H1 (cell line): ENCODE measurements at regions not wholly inside any gene's neighbourhood (a gene's known extent, or its start where the extent isn't known, plus 50 kb on each side); places are given as distances from the start of the nearest gene placed in this dataset.
A peak's percentile ranks its signal among the peaks of the same experiment; 100 is the strongest.

Experiments
- CTCF ChIA-PET: fragments of 300-600 bp; sonication (Branson Sonifier 250); formaldehyde crosslinking; loops from one replicate; lab custom pipeline; 2021; ENCODE audit not compliant: partially characterized antibody; lab: Charles Lee
- POLR2A ChIA-PET: fragments of 300-600 bp; sonication (Branson Sonifier 250); formaldehyde crosslinking; loops from one replicate; lab custom pipeline; 2021; ENCODE audit warnings: inconsistent platforms; ENCODE audit not compliant: partially characterized antibody; lab: Charles Lee
- DNase-seq, 2 experiments: peaks; one replicate each; pipeline versions ENCODE4 v3.0.0 to v3.0.0-alpha.2; 2010 to 2022; ENCODE audit warnings: low spot score in 2 of 2, low read depth in 1 of 2, mixed read lengths in 1 of 2
- FAIRE-seq: peaks from 2 replicates; lab custom pipeline; 2011; peaks lifted over from hg19 to GRCh38; lab: Jason Lieb, UNC
- H2AFZ ChIP-seq: 2 replicates; pipeline ENCODE4 v1.8.1; 2012; ENCODE audit warnings: low read length, inconsistent platforms
- H2AK5ac ChIP-seq: 2 replicates; pipeline ENCODE4 v1.6.1; 2013; ENCODE audit warnings: low read depth, low read length
- H2BK120ac ChIP-seq: replicated peaks from 2 replicates; pipeline ENCODE3; 2013; ENCODE audit warnings: low read depth, low read length, inconsistent platforms
- H2BK12ac ChIP-seq: 2 replicates; pipeline ENCODE4 v1.6.1; 2013; ENCODE audit warnings: low read depth, low read length
- H2BK15ac ChIP-seq: 2 replicates; pipeline ENCODE4 v1.6.1; 2013; ENCODE audit warnings: low read length
- H2BK20ac ChIP-seq: 2 replicates; pipeline ENCODE4 v1.6.1; 2013; ENCODE audit warnings: low read length
- H2BK5ac ChIP-seq: 2 replicates; pipeline ENCODE4 v1.6.1; 2013; ENCODE audit warnings: low read depth, low read length
- H3K14ac ChIP-seq: 2 replicates; pipeline ENCODE4 v1.6.1; 2013; ENCODE audit warnings: inconsistent platforms; ENCODE audit not compliant: insufficient read length
- H3K18ac ChIP-seq: 2 replicates; pipeline ENCODE4 v1.6.1; 2013; ENCODE audit warnings: low read length; ENCODE audit errors: extremely low read depth
- H3K23ac ChIP-seq: 2 replicates; pipeline ENCODE4 v1.6.1; 2013; ENCODE audit warnings: inconsistent platforms; ENCODE audit not compliant: insufficient read length
- H3K23me2 ChIP-seq: 2 replicates; pipeline ENCODE4 v1.6.1; 2013; ENCODE audit warnings: low read depth, low read length
- H3K27ac ChIP-seq: 2 replicates; pipeline ENCODE4 v1.6.1; 2011; ENCODE audit warnings: low read depth, low read length, inconsistent platforms
- H3K27me3 ChIP-seq, 4 experiments: replicated peaks in 1 of 4; 1 replicate in 1 of 4; 2 replicates in 3 of 4; pipeline versions ENCODE4 v1.6.1 to v1.8.1; 2011 to 2013; ENCODE audit warnings: low read length in 3 of 4, mild to moderate bottlenecking in 3 of 4, inconsistent platforms in 2 of 4, mixed read lengths in 2 of 4, moderate library complexity in 1 of 4; ENCODE audit not compliant: control insufficient read depth in 3 of 4, insufficient read depth in 3 of 4; ENCODE audit errors: extremely low read depth in 1 of 4
- H3K36me3 ChIP-seq, 4 experiments: 2 replicates each; pipeline versions ENCODE4 v1.6.1 to v1.8.1; 2011 to 2013; ENCODE audit warnings: mild to moderate bottlenecking in 4 of 4, low read length in 3 of 4, moderate library complexity in 2 of 4, control low read depth in 1 of 4, inconsistent platforms in 1 of 4; ENCODE audit not compliant: insufficient read depth in 4 of 4, control insufficient read depth in 2 of 4
- H3K4ac ChIP-seq: replicated peaks from 2 replicates; pipeline ENCODE3; 2013; ENCODE audit warnings: low read length, low read depth, mixed read lengths, inconsistent platforms; ENCODE audit not compliant: insufficient read length
- H3K4me1 ChIP-seq, 4 experiments: replicated peaks in 1 of 4; 1 replicate in 1 of 4; 2 replicates in 3 of 4; pipeline versions ENCODE4 v1.6.1 to v1.8.1; 2011 to 2013; ENCODE audit warnings: low read length in 3 of 4, inconsistent platforms in 2 of 4, mixed read lengths in 1 of 4; ENCODE audit not compliant: insufficient read depth in 4 of 4, control insufficient read depth in 3 of 4
- H3K4me2 ChIP-seq, 2 experiments: 2 replicates each; pipeline versions ENCODE4 v1.6.1 to v1.8.1; 2011 to 2013; ENCODE audit warnings: low read depth in 2 of 2, low read length in 2 of 2, control low read depth in 1 of 2, inconsistent platforms in 1 of 2, mild to moderate bottlenecking in 1 of 2; ENCODE audit not compliant: insufficient read depth in 1 of 2
- H3K4me3 ChIP-seq, 4 experiments: fragments of 200-600, 300-600 bp in 1 of 4; sonication (generic), shearing (Covaris generic), sonication (Bioruptor Twin) in 1 of 4; 2 replicates each; pipeline versions ENCODE4 v1.5.1 to v1.8.1; 2011 to 2016; ENCODE audit warnings: low read length in 4 of 4, low read depth in 3 of 4, control low read depth in 2 of 4, inconsistent platforms in 2 of 4, mild to moderate bottlenecking in 2 of 4, mixed read lengths in 1 of 4, moderate library complexity in 1 of 4; ENCODE audit not compliant: insufficient read depth in 2 of 4; ENCODE audit errors: extremely low read depth in 1 of 4
- H3K56ac ChIP-seq: replicated peaks from 2 replicates; pipeline ENCODE3; 2013; ENCODE audit warnings: low read depth, mild to moderate bottlenecking, mixed read lengths, low read length, inconsistent platforms; ENCODE audit not compliant: insufficient read length
- H3K79me1 ChIP-seq: 2 replicates; pipeline ENCODE4 v1.6.1; 2013; ENCODE audit warnings: low read depth, low read length, control low read depth
- H3K79me2 ChIP-seq, 2 experiments: 2 replicates each; pipeline versions ENCODE4 v1.6.1 to v1.8.1; 2012 to 2013; ENCODE audit warnings: low read length in 2 of 2, mild to moderate bottlenecking in 2 of 2, inconsistent platforms in 1 of 2; ENCODE audit not compliant: insufficient read depth in 2 of 2, control insufficient read depth in 1 of 2
- H3K9ac ChIP-seq, 4 experiments: replicated peaks in 1 of 4; 1 replicate in 1 of 4; 2 replicates in 3 of 4; pipeline versions ENCODE4 v1.6.1 to v1.8.1; 2011 to 2013; ENCODE audit warnings: low read depth in 3 of 4, low read length in 3 of 4, control low read depth in 2 of 4, mild to moderate bottlenecking in 2 of 4, moderate library complexity in 2 of 4, inconsistent platforms in 1 of 4; ENCODE audit errors: extremely low read depth in 1 of 4
- H3K9me3 ChIP-seq, 2 experiments: 2 replicates each; pipeline versions ENCODE4 v1.6.1 to v1.8.1; 2012 to 2013; ENCODE audit warnings: mild to moderate bottlenecking in 2 of 2, moderate library complexity in 2 of 2, control low read depth in 1 of 2, inconsistent platforms in 1 of 2, low read depth in 1 of 2, low read length in 1 of 2, mixed read lengths in 1 of 2; ENCODE audit not compliant: insufficient read depth in 2 of 2
- H4K20me1 ChIP-seq, 2 experiments: replicated peaks in 1 of 2; 2 replicates each; pipeline versions ENCODE3 to v1.8.1; 2011 to 2013; ENCODE audit warnings: inconsistent platforms in 2 of 2, low read length in 2 of 2, mild to moderate bottlenecking in 1 of 2; ENCODE audit not compliant: insufficient read depth in 2 of 2, control insufficient read depth in 1 of 2
- H4K5ac ChIP-seq: 2 replicates; pipeline ENCODE4 v1.6.1; 2013; ENCODE audit warnings: low read length, low read depth, mixed read lengths, inconsistent platforms; ENCODE audit not compliant: insufficient read length
- H4K8ac ChIP-seq: 2 replicates; pipeline ENCODE4 v1.8.0; 2013; ENCODE audit warnings: mild to moderate bottlenecking, moderate library complexity, low read length, inconsistent platforms; ENCODE audit not compliant: insufficient read depth; ENCODE audit errors: extremely low read depth
- H4K91ac ChIP-seq: replicated peaks from 2 replicates; pipeline ENCODE3; 2013; ENCODE audit warnings: low read length, mixed read lengths, inconsistent platforms; ENCODE audit not compliant: insufficient read length
- ASH2L ChIP-seq: fragments of 200-600, 300-600 bp; sonication (generic); IDR thresholded peaks from one replicate; pipeline ENCODE4 v1.7.1; 2017; ENCODE audit warnings: low read length
- CBX5 ChIP-seq: fragments of 300-800, 300-1000 bp; sonication (generic); IDR thresholded peaks from 2 replicates; pipeline ENCODE4 v1.7.1; 2016; ENCODE audit warnings: antibody characterized with exemption, low read length, low read depth
- CREB1 ChIP-seq: IDR thresholded peaks from 2 replicates; pipeline ENCODE4 v1.6.1; 2012; ENCODE audit warnings: inconsistent platforms
- HDAC2 ChIP-seq, 2 experiments: fragments of 300-600 bp in 1 of 2; sonication (generic) in 1 of 2; IDR thresholded peaks; 2 replicates each; pipeline ENCODE4 v1.6.1; 2011 to 2012; ENCODE audit warnings: low read depth in 2 of 2, low read length in 2 of 2, mild to moderate bottlenecking in 2 of 2, moderate library complexity in 2 of 2, borderline replicate concordance in 1 of 2, inconsistent platforms in 1 of 2
- MAX ChIP-seq: IDR thresholded peaks from 2 replicates; pipeline ENCODE4 v1.6.1; 2012; ENCODE audit warnings: inconsistent platforms
- NANOG ChIP-seq: IDR thresholded peaks from 2 replicates; pipeline ENCODE4 v1.6.1; 2011; ENCODE audit warnings: low read length, low read depth, mild to moderate bottlenecking, inconsistent platforms; ENCODE audit not compliant: insufficient read depth, poor library complexity, severe bottlenecking
- SP2 ChIP-seq: IDR thresholded peaks from 2 replicates; pipeline ENCODE4 v1.6.1; 2012; ENCODE audit warnings: mild to moderate bottlenecking, low read length, inconsistent platforms
- SP4 ChIP-seq: IDR thresholded peaks from 2 replicates; pipeline ENCODE4 v1.6.1; 2012; ENCODE audit warnings: low read length, inconsistent platforms
- TAF1 ChIP-seq: IDR thresholded peaks from 2 replicates; pipeline ENCODE4 v1.6.1; 2011; ENCODE audit warnings: mild to moderate bottlenecking, low read depth, low read length
- TEAD4 ChIP-seq: IDR thresholded peaks from 2 replicates; pipeline ENCODE4 v1.6.1; 2012; ENCODE audit warnings: low read depth, low read length, inconsistent platforms, mixed read lengths
- YY1 ChIP-seq: IDR thresholded peaks from 2 replicates; pipeline ENCODE4 v1.6.1; 2011; ENCODE audit warnings: low read depth, mild to moderate bottlenecking, low read length
- whole genome bisulfite sequencing, 2 experiments: shearing (Covaris generic) in 1 of 2; methylation state at CpG; one replicate each; pipeline versions ENCODE4 v1.1.6 to v1.1.7; 2013 to 2015; ENCODE audit warnings: low lambda C conversion rate in 2 of 2, mixed read lengths in 2 of 2, inconsistent platforms in 1 of 2, low coverage in 1 of 2, missing lambda C conversion rate in 1 of 2; ENCODE audit not compliant: insufficient replicate concordance in 2 of 2, insufficient coverage in 1 of 2, insufficient read length in 1 of 2; ENCODE audit errors: extremely low coverage in 1 of 2, missing lambda C conversion rate in 1 of 2; 5-methylcytosine and 5-hydroxymethylcytosine counted together

GRCh38 chr7:130910949-130911944, 177.2 kb upstream of the KLF14 start:
- Histone ChIP-seq H3K4me2 (peak overlapping the region; percentile 51 to 67), H3K9me3 (no peaks in the 10 kb centered on the region), H4K91ac (no peak overlapping the region), H2BK12ac (peak overlapping the region; percentile 18; the same call in 1 of the 2 replicates), H3K79me2 (no peaks in the 10 kb centered on the region), H2BK5ac (peak overlapping the region; percentile 64; the same call in 1 of the 2 replicates), H3K18ac (no peak overlapping the region), H3K23ac (no peak overlapping the region), H3K14ac (no peak overlapping the region), H2BK15ac (no peak overlapping the region), H4K5ac (peak overlapping the region; percentile 45), H2AFZ (no peak overlapping the region), H3K4ac (no peak overlapping the region), H3K27ac (peak overlapping the region; percentile 6; the same call in 1 of the 2 replicates), H3K56ac (no peak overlapping the region), H2AK5ac (peak overlapping the region; percentile 71; the same call in 1 of the 2 replicates), H3K27me3 (no peaks in the 10 kb centered on the region), H3K4me3 (peak overlapping the region in 2 of 4 experiments; percentile 10 to 34; a peak in 3 of 8 replicates), H2BK20ac (no peak overlapping the region), H3K36me3 (no peaks in the 10 kb centered on the region), H3K79me1 (no peaks in the 10 kb centered on the region), H3K9ac (peak overlapping the region in 1 of 4 experiments; percentile 43; a peak in 1 of 7 replicates), H4K8ac (no peak overlapping the region), H4K20me1 (no peaks in the 10 kb centered on the region), H3K23me2 (no peaks in the 10 kb centered on the region), H3K4me1 (peaks cover 8 to 40% (median 29%) of the 10 kb centered on the region in 4 experiments), H2BK120ac (no peak overlapping the region)
- FAIRE-seq (no peak), DNase-seq (no peak)
- WGBS, 2 experiments, result 53% methylated on average over 7 of the region's 7 CpGs; no CpG with 5 or more reads in 1 of the 2 experiments
- ChIA-PET CTCF (interaction anchor here (1.6 to 1.9 kb wide), 2 partner anchors 12 to 17 kb away, joined by 3 to 7 read pairs; no protein-coding TSS in a partner anchor), POLR2A (interaction anchor here (0.7 to 1.7 kb wide), 8 partner anchors 9 to 103 kb away, joined by 3 to 7 read pairs (median 3); no protein-coding TSS in a partner anchor)
- TF ChIP-seq CREB1 (0 out of 2 replicates have a peak, but pooled peaks have one; percentile 5), CBX5 (no peak), NANOG (peak; percentile 83), SP4 (no peak), TEAD4 (no peak), SP2 (no peak), ASH2L (peak; percentile 66), TAF1 (peak; percentile 48; the same call in 1 of the 2 replicates), HDAC2 (IDR thresholded peaks at IDR 0.05; ENCODE audit: borderline replicate concordance in 1 of 2, low read depth in 2 of 2, low read length in 2 of 2) (peak; percentile 24 to 72; a peak in 1 of 4 replicates), YY1 (no peak), MAX (peak; percentile 28; the same call in 1 of the 2 replicates)
